COLO668 (cell line): ENCODE measurements at regions not wholly inside any gene's neighbourhood (a gene's known extent, or its start where the extent isn't known, plus 50 kb on each side); places are given as distances from the start of the nearest gene placed in this dataset.
A peak's percentile ranks its signal among the peaks of the same experiment; 100 is the strongest.

Experiments
- DNase-seq: peaks from one replicate; lab custom pipeline; 2025; ENCODE audit not compliant: unreplicated experiment; lab: John Stamatoyannopoulos, UW

- DNase-seq = no peak
These were observed 575.8 kb upstream of the PRMT6 start for GRCh38 chr1:106480629-106481028.

DNA sequence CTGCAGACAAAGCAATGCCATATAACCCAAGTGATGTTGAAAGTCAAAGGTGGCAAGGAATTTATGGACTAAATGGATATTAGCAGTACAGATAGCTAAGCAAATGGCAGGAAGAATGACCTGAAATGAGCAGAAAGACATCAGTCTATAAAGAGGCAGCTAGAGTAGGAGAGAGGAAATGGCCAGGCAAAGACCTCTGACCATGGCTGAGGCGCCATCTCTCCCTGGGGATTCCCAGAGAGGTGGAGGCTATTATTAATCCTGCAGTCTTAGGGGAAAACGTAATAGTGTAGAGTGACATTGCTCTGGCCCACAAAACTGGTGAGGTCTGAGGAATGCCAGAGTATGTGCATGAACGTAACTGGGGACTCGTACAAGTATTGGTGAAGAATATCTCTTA, 563.6 kb upstream of the PRMT6 start:
- no peak for DNase-seq

DNA sequence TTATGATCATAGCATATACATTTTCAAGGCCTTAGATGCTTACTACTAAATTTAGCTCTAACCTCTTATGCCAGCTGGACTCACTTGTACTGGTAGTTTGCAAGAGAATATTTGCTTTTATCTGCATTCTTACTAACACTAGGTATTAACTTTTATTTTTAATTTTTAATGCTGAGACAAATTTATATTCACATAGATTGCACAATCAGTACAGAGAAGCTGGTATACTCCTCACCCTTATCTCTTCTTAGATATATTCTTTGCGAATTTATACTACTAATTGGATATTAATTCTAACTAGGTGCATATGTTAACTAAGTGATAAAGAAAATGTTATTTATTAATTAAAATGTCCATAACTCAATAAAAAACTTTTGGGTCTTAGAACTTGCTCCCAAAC, 561.8 kb upstream of the PRMT6 start:
- no peak for DNase-seq

DNA sequence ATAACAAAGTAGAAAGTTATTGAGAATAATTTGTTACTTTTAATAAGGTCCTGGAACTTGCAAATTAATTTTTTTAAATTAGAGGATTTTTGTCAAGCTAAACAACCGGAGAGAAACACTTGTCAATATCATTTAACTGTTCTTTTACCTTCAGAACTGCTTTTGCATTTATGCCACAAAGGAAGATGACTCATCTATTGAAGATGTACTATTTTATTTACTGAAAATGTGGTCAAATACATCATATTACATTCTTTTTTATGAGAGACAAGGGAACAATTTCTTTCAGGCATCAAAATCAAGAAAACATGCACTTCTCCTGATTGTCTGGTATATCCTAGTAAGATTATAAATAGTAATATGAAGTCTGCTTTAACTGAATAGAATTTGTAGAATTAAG, 558.2 kb upstream of the PRMT6 start:
- no peak for DNase-seq

DNA sequence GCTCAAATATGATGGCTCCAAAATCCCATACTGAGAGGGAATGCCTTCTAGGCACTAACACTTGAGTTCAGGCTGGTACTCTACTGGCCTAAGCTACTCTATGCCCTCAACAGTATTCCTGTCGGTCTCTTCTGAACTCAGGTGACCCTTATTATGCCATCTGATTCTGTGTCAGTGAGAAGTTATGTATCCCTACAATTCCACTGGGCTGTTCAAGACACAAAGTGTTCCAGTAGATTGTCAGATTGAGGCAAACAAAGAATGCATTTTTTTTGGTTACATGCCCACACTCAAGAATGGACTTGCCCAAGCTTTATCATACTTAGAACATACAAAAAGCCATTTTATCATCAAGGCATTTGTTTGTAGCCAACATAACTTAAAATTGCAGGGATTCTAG, 553.8 kb upstream of the PRMT6 start:
- no peak for DNase-seq

GRCh38 chr1:106515375-106515774, 541.1 kb upstream of the PRMT6 start:
- DNase-seq = peak; percentile 62

- DNase-seq = no peak
These were observed 539.2 kb upstream of the PRMT6 start for GRCh38 chr1:106517224-106517623.

DNA sequence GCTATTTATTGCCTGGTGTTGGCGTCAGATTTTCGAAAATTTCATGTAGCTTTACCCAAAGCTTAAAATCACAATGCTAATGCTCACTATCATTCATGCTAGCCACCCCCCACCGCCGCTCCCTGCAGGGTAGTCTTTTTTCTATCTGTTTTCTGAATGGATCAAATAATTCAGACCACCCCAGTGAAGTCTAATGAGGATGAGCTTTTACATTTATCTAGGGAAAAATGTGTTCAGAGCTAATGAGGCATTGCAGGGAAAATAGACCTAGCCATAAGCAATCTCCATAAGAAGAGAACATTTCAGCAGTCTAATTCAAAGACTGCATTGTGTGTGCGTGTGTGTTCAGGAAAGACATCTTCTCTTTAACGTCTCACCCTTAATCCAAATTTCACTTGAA, 533.0 kb upstream of the PRMT6 start:
- DNase-seq = no peak

GRCh38 chr1:106524631-106525030, 531.8 kb upstream of the PRMT6 start:
- DNase-seq = no peak

DNA sequence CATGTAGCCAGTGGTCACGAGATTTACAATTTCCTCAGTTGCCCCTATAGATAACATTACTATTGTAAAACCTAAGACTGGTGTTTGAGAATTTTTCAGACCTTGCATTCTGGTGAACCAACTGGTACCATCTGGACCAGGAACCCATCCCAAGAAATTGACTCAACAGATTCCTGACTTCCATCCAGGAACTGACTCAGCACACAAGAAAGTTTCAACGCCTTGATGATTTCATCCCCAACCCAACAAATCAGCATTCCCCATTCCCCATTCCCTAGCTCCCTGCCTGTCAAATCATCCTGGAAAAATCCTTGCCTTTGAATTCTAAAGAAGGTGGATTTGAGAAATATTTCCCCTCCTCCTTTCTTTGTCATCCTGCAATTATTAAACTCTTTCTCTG, 529.8 kb upstream of the PRMT6 start:
- DNase-seq = no peak

DNA sequence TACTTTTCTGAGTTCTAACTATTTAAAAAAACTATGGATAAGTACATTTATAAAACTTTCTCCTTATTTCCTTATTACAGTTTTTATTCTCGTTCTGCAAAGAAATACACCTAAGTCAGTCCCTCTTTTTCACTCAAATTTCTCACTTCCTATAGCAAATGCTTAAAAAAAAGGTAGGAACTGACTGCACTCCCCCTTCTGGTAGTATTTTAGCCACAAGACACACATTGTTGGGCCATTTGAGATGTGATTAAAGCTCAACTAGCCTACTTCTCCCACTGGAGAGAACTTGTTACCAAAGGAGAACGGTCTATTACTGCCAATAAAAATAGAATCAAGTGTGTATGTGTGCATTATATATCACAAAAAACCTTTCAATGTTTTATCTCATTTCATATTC, 521.9 kb upstream of the PRMT6 start:
- DNase-seq = no peak

GRCh38 chr1:106536741-106537140, 519.7 kb upstream of the PRMT6 start:
- DNase-seq = no peak

DNA sequence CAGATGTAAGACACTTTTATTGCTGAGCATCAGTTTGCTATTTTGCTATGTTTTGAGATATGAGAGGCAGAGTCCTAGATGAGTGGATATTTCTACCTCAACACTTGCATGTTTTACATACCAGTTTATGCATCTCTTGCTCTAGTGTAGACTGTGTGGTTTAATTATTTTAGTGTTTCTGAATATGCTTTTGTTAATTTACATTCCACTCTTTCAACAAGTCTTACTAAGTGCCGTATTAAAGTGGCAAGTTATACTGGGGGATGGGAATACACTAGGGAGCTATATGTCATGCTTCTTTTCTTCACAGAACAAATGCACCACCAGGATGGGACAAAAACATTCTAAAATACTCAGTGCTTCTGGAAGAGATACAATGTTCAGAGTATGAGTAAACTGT, 507.7 kb upstream of the PRMT6 start:
- no peak for DNase-seq

DNA sequence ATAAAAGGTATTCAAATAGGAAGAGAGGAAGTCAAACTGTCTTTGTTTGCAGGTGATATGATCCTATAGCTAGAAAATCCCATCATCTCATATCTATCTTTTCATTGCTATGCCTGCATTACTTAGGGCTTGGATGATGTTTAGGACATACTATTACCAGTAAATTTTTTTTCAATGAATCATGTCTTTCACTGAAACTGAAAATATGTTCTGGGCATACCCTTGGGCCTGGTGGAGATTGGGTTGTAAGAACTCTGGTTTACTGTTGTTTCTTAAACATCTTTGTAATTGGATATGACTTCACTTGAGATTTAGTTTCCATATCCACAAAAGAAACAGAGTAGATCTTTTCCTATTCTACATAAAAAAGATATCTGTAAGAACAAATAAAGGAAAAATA, 502.2 kb upstream of the PRMT6 start:
- DNase-seq = no peak

GRCh38 chr1:106555571-106555970, 500.9 kb upstream of the PRMT6 start:
- DNase-seq = no peak

DNA sequence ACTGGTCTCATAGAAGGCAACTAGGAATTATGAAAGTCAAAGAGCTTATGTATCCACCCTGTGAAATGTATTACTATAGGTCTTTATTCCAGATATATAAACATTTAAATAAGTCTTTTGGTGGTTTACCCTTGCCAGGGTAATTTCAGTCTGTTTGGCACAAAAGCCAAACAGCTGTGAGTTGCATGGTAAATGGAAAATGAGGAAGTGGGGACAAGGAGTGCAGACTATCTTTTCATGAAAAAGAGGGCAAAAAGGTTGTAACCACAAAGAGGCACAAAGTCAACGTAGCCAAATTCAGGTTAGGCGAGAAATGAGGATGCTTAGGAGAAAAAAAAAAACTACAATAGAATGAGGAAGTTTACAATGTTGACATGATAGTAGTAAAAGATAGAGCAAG, 492.3 kb upstream of the PRMT6 start:
- no peak for DNase-seq

DNA sequence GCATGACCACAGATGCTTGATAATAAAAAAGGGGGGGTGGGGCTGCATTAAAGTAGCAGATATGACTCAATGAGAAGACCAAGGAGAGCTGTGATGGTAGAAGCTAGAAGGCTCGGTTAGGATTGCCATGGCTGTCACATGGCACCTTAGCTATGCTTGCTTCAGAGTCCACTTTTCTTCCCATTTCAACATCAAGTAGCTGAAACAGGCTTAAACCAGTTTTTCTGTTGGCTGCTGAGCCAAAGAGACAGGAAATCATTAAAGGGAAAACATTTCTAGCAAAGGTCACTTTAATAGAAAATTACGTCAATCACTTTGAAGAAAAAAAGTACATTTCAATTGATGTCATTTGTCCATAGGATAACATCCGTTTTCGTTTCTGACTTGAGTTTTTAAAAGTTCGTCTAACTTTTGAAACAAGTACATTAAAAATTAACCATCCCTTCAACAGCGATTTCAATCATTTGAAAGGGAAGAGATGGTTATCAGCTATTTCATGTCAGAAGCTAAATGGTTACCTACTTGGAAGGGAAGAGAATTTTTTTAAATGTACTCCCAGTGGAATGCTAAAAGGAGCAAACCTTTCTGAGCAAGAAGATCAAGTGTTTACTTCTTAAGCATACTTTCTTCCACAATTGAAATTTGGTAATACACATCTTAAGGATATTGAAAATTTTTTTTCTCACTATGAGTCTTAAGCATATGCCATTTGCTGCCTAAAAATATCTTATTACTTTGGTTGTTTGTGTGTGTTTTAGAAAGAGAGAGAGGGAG, 488.1 kb upstream of the PRMT6 start:
- DNase-seq = no peak

DNA sequence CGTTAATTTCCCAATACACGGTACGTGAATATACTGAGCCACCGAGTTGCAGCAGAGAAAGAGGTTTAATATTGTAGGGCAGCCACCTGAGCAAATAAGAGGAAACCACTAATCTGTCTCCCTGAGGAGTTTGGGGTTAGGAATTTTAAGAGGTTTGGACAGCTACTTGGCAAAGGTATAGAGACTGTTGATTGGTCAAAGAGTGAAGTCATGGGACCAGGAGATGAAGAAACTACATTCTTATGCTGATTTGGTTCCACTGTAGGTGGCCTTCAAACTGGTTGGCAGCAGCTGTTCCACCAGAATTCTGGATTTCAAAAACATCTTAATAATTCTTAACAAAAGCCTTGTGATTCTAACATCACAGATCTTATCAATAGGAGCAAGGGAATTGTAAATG, 485.4 kb upstream of the PRMT6 start:
- no peak for DNase-seq

DNA sequence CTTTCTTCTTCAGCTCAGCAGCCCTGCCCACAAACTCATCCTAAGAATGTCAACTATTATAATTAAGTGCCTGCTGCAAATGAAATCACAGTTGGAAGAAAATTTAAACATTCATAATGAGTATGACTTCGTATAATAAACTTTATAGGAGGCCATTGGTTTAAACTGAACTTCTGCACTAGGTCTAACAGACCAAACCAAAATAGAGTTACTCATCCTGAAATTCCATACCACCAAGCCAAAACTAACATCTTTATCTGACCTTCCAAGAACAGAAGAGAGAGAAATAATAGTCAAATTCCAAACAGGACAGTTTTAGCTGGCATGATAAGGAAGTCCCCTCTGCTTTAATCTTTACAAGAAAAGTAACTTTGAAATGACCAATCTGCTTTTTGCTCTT, 472.4 kb upstream of the PRMT6 start:
- DNase-seq = no peak

- no peak for DNase-seq
These were observed 471.8 kb upstream of the PRMT6 start for GRCh38 chr1:106584676-106585075.

DNA sequence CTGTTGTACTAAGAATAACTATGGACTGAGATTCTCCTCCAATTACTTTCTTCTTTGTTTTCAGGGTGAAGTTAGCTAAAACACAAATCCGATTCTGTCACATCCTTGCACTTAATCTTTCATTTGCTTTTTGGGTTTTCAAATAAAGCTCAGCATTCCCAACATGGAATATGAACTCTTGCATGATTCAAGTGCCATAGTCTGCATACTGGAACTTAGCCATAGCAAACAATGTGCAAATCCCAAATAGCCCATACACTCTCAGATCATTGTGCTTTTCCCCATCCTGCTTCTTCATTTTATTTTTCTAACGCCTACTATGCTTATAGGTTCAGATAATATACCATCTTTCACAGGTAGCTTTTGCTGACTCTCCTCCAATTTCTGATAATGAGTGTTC, 455.8 kb upstream of the PRMT6 start:
- no peak for DNase-seq

DNA sequence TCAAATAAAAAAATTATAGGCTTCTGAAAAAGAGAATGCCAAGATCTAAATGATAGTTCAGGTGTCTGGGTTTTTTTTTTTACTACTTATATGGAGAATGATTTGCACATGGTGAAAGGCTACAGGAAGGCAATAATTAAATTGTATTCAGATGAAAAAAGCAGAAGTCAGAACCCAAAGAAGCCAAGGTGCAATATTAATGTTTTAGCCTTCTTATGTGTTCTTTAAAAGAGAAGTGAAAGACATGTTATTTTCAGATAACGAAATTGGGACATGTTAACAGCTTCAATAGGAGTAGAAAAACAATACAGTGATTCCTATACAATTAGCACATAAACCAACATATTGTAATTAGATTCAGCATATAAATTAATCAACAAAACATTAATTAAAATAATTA, 452.9 kb upstream of the PRMT6 start:
- DNase-seq = no peak

- no peak for DNase-seq
These were observed 447.6 kb upstream of the PRMT6 start for GRCh38 chr1:106608841-106609240.
